Mesendoderm (in vitro differentiated cells): ENCODE measurements at regions not wholly inside any gene's neighbourhood (a gene's known extent, or its start where the extent isn't known, plus 50 kb on each side); places are given as distances from the start of the nearest gene placed in this dataset.
"Not testable (repeated sequence)": the region's sequence is repeated elsewhere in the genome, so short reads cannot be mapped to it uniquely, and the experiment has no call there.

Experiments used
- DNase-seq: peaks from one replicate; pipeline ENCODE4 v3.0.0; 2013
- H2AK5ac ChIP-seq: 2 replicates; pipeline ENCODE4 v1.6.1; 2013; ENCODE audit warnings: low read length, inconsistent platforms
- H2BK120ac ChIP-seq: 2 replicates; pipeline ENCODE4 v1.6.1; 2013; ENCODE audit warnings: low read depth, mild to moderate bottlenecking, low read length, moderate library complexity, mixed read lengths
- H2BK15ac ChIP-seq: replicated peaks from 2 replicates; pipeline ENCODE4 v1.6.1; 2013; ENCODE audit warnings: low read depth, mild to moderate bottlenecking, moderate library complexity
- H2BK5ac ChIP-seq: 2 replicates; pipeline ENCODE4 v1.6.1; 2013; ENCODE audit warnings: low read length, inconsistent platforms
- H3K18ac ChIP-seq: 2 replicates; pipeline ENCODE4 v1.6.1; 2013; ENCODE audit warnings: mild to moderate bottlenecking, low read length, mixed read lengths
- H3K23ac ChIP-seq: one replicate; pipeline ENCODE4 v1.6.1; 2013; ENCODE audit warnings: low read length
- H3K27ac ChIP-seq: 2 replicates; pipeline ENCODE4 v1.5.1; 2013; ENCODE audit warnings: low read depth, mild to moderate bottlenecking, inconsistent platforms, low read length, moderate library complexity
- H3K27me3 ChIP-seq: 2 replicates; pipeline ENCODE4 v1.6.1; 2013; ENCODE audit warnings: low read length, control low read depth, mild to moderate bottlenecking, inconsistent platforms; ENCODE audit not compliant: insufficient read depth, poor library complexity
- H3K36me3 ChIP-seq: 2 replicates; pipeline ENCODE4 v1.6.1; 2013; ENCODE audit warnings: low read length, inconsistent platforms; ENCODE audit not compliant: control insufficient read depth, insufficient read depth
- H3K4ac ChIP-seq: one replicate; pipeline ENCODE4 v1.6.1; 2013; ENCODE audit warnings: low read depth, mild to moderate bottlenecking, low read length, moderate library complexity
- H3K4me1 ChIP-seq: 2 replicates; pipeline ENCODE4 v1.6.1; 2013; ENCODE audit warnings: low read depth, low read length, inconsistent platforms; ENCODE audit not compliant: control insufficient read depth
- H3K4me2 ChIP-seq: 2 replicates; pipeline ENCODE4 v1.6.1; 2013; ENCODE audit warnings: low read length
- H3K4me3 ChIP-seq: 2 replicates; pipeline ENCODE4 v1.5.1; 2013; ENCODE audit warnings: mild to moderate bottlenecking, low read length
- H3K56ac ChIP-seq: one replicate; pipeline ENCODE4 v1.6.1; 2013; ENCODE audit warnings: low read length
- H3K79me1 ChIP-seq: 2 replicates; pipeline ENCODE4 v1.6.1; 2013; ENCODE audit warnings: low read length, inconsistent platforms
- H3K79me2 ChIP-seq: 2 replicates; pipeline ENCODE4 v1.6.1; 2013; ENCODE audit warnings: mild to moderate bottlenecking, low read length; ENCODE audit not compliant: control insufficient read depth, insufficient read depth
- H3K9ac ChIP-seq: 2 replicates; pipeline ENCODE4 v1.6.1; 2013; ENCODE audit warnings: low read length, inconsistent platforms
- H4K5ac ChIP-seq: one replicate; pipeline ENCODE4 v1.6.1; 2013; ENCODE audit warnings: low read length
- H4K8ac ChIP-seq: one replicate; pipeline ENCODE4 v1.6.1; 2013; ENCODE audit warnings: low read depth, mild to moderate bottlenecking, control low read depth, low read length, moderate library complexity
- WGBS: extraction: QIAGEN DNeasy Blood & Tissue Kit; methylation state at CpG from one replicate; pipeline ENCODE4 v1.1.7; 2013; ENCODE audit warnings: low lambda C conversion rate, missing lambda C conversion rate; ENCODE audit not compliant: insufficient coverage; ENCODE audit errors: extremely low coverage; 5-methylcytosine and 5-hydroxymethylcytosine counted together

DNA sequence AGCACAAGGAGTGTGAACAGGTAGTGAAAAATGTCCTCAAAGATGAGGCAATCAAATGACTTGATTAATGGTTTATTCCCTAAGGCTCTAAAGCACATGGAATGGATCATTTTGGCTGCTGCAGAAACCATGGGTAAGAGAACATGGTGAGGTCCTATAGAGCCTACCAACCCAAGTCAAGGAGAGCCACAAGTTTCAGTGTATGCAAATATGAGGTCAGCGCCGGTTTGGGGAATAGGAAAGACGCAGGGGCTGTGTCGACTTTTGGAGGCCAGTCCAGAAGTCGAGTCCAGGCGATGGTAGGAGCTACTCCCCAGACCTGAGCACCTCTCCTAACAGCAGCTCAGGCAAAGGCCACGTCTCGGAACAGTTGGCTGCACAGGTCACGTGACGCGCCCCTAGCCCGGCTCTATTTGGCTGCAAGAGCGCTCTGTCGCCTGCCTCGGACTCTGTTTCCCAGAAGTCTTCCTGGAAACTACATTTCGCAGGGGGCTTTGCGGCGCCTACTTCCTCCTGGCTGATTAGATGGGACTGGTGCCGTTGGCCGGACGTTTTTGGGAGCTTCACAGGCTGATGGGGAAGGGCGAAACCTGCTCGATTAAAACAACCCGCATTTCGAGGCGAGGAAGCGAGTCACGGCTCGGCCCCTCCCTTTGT lies 74.4 kb upstream of the CHD6 start:
- H3K56ac ChIP-seq, result peak overlapping the region; percentile 89
- H3K4ac ChIP-seq, result peak overlapping the region; percentile 28
- H3K36me3 ChIP-seq, result no peaks in the 10 kb centered on the region
- peak overlapping the region; percentile 73 for H3K9ac ChIP-seq
- H2BK120ac ChIP-seq, result no peak overlapping the region
- H4K5ac ChIP-seq, result no peak overlapping the region
- H3K27ac ChIP-seq, result peak overlapping the region; percentile 68
- no CpG with 5 or more reads among the region's 29 CpGs for WGBS
- peak overlapping the region; percentile 22 for H3K4me2 ChIP-seq
- H3K23ac ChIP-seq, result peak overlapping the region; percentile 34
- no peaks in the 10 kb centered on the region for H3K79me2 ChIP-seq
- no peak overlapping the region for H2BK5ac ChIP-seq
- peak overlapping the region; percentile 54 for H3K4me3 ChIP-seq
- H3K27me3 ChIP-seq, result no peaks in the 10 kb centered on the region
- no peak overlapping the region for H4K8ac ChIP-seq
- H3K79me1 ChIP-seq, result no peaks in the 10 kb centered on the region
- H2BK15ac ChIP-seq, result no peak overlapping the region
- H3K4me1 ChIP-seq, result no peaks in the 10 kb centered on the region
- H2AK5ac ChIP-seq, result no peak overlapping the region
- peak overlapping the region; percentile 30 for H3K18ac ChIP-seq
- peak; percentile 97 for DNase-seq

DNA sequence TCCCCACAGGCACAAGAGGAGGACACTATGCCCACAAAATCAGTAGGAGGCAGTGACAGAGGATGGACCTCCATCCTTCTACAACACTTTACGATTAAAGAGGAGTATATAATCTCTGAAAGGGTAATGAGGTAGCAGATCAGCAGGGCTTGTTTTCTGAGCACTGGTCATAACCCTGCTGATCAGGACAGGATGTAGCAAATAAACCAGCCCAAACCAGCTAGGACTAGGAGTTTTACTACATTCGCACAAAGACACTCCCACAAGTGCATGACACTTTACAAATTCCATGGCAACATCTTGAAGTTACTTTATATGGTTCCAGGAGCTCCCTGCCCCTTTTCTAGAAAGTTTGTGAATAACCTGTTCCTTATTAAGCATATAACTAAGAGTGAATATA lies 73.3 kb upstream of the CHD6 start:
- no peak overlapping the region for H2BK120ac ChIP-seq
- no peak for DNase-seq
- no peak overlapping the region for H3K18ac ChIP-seq
- H3K23ac ChIP-seq, result no peak overlapping the region
- no peak overlapping the region for H3K56ac ChIP-seq
- H2AK5ac ChIP-seq, result no peak overlapping the region
- no peak overlapping the region for H2BK15ac ChIP-seq
- no peak overlapping the region for H3K4me3 ChIP-seq
- H2BK5ac ChIP-seq, result no peak overlapping the region
- WGBS, result no CpG with 5 or more reads among the region's 2 CpGs
- no peaks in the 10 kb centered on the region for H3K4me1 ChIP-seq
- H3K79me2 ChIP-seq, result no peaks in the 10 kb centered on the region
- H3K79me1 ChIP-seq, result no peaks in the 10 kb centered on the region
- H3K4me2 ChIP-seq, result no peak overlapping the region
- H4K5ac ChIP-seq, result no peak overlapping the region
- H3K27ac ChIP-seq, result no peak overlapping the region
- H3K9ac ChIP-seq, result no peak overlapping the region
- no peaks in the 10 kb centered on the region for H3K27me3 ChIP-seq
- H4K8ac ChIP-seq, result no peak overlapping the region
- no peak overlapping the region for H3K4ac ChIP-seq
- no peaks in the 10 kb centered on the region for H3K36me3 ChIP-seq

DNA sequence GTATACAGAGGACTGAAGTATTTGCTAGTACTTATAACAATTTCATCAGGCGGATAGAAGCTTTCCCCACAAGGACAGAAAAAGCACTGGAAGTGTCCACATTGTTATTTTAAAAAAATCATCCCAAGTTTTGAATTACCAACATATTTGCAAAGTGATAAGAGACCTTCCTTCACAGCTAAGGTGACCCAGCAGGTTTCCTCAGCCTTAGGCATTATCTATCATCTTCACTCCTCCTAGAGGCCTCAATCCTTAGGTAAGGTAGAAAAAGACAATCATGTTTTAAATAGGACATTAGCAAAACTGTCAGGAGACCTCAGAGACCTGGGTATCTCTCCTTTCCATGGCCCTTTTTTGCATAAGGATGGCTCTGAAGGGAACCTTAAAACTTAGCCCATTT lies 72.5 kb upstream of the CHD6 start:
- Histone ChIP-seq H4K8ac (no peak overlapping the region), H3K27ac (no peak overlapping the region), H3K27me3 (no peaks in the 10 kb centered on the region), H3K4ac (no peak overlapping the region), H3K23ac (no peak overlapping the region), H3K4me3 (no peak overlapping the region), H3K4me2 (no peak overlapping the region), H3K79me2 (no peaks in the 10 kb centered on the region), H2AK5ac (no peak overlapping the region), H3K18ac (no peak overlapping the region), H2BK5ac (no peak overlapping the region), H4K5ac (no peak overlapping the region), H2BK120ac (no peak overlapping the region), H3K4me1 (no peaks in the 10 kb centered on the region), H3K36me3 (no peaks in the 10 kb centered on the region), H3K9ac (no peak overlapping the region), H2BK15ac (no peak overlapping the region), H3K56ac (no peak overlapping the region), H3K79me1 (no peaks in the 10 kb centered on the region)
- DNase-seq, result peak; percentile 45
- no CpG with 5 or more reads among the region's 1 CpG for WGBS

DNA sequence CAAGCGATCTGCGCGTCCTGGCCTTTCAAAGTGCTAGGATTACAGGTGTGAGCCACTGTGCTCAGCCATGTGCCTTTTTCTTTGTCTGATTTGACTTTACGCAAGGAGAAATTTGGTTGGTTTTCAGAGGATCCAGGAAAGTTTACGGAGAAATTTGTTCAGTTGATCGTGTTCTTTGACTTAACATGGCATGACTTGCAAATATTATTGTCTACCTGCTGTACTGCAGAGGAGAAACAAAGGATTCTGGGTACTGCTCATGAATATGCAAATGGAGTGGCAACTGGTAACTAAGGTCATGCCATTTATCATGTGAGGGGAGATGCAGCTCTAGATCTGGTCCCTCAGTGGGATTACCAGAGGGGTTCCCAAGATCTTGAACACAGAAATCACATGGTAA lies 68.8 kb upstream of the CHD6 start:
- Histone ChIP-seq H3K4ac (no peak overlapping the region), H3K18ac (no peak overlapping the region), H3K23ac (no peak overlapping the region), H3K79me2 (no peaks in the 10 kb centered on the region), H2BK15ac (no peak overlapping the region), H3K56ac (no peak overlapping the region), H2BK120ac (no peak overlapping the region), H2AK5ac (no peak overlapping the region), H4K5ac (no peak overlapping the region), H3K9ac (no peak overlapping the region), H3K79me1 (no peaks in the 10 kb centered on the region), H2BK5ac (no peak overlapping the region), H3K4me1 (no peaks in the 10 kb centered on the region), H3K36me3 (no peaks in the 10 kb centered on the region), H3K4me2 (no peak overlapping the region), H4K8ac (no peak overlapping the region), H3K27ac (no peak overlapping the region), H3K27me3 (no peaks in the 10 kb centered on the region), H3K4me3 (no peak overlapping the region)
- no CpG with 5 or more reads among the region's 6 CpGs for WGBS
- DNase-seq, result no peak

DNA sequence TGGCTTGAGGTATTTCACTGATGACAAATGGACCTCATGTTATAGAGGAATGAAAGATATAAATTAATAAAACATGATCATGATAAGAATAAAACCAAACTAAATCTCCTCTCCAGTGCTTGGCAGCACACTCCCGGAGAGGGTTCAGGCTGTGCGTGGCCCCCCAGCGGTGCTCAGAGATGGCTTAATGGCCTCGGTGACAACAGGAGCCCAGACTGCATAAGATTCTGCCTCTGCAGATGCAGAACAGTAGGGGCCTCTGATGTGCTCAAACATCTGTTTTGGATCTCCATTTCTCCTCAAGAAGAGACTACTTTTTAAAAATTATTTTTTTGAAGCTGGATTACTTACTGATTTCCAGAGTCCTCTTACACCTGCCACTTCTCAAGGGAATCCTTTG lies 67.0 kb upstream of the CHD6 start:
- not testable (repeated sequence) for H3K23ac ChIP-seq, H3K4me2 ChIP-seq, H3K27me3 ChIP-seq, H3K79me2 ChIP-seq, H2AK5ac ChIP-seq, H3K9ac ChIP-seq, H3K56ac ChIP-seq, DNase-seq, H3K36me3 ChIP-seq, H3K4me3 ChIP-seq, H3K18ac ChIP-seq, H3K4me1 ChIP-seq, H4K5ac ChIP-seq, H3K79me1 ChIP-seq, H4K8ac ChIP-seq, H2BK5ac ChIP-seq, H2BK15ac ChIP-seq, H3K4ac ChIP-seq, H3K27ac ChIP-seq, H2BK120ac ChIP-seq
- WGBS, result no CpG with 5 or more reads among the region's 4 CpGs

DNA sequence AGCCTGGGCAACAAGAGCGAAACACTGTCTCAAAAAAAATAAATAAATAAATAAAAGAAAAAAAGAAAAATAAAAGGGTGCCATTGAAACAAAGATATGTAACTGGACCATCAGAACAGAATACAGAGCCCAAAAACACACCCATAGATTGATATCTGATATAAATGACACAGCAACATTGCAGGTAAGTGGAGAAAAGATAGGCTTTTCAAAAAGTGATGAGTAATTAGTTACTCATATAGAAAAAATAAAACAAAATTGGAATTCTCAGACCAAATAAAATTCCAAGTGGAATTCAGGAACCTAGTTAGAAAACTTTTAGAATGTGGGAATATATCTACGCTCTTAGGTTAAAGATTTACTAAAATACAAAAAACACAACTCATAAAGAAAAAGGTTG lies 60.6 kb upstream of the CHD6 start:
- Histone ChIP-seq H2BK15ac (no peak overlapping the region), H3K36me3 (no peaks in the 10 kb centered on the region), H2BK120ac (no peak overlapping the region), H3K27me3 (no peaks in the 10 kb centered on the region), H3K4me1 (no peaks in the 10 kb centered on the region), H3K4ac (no peak overlapping the region), H3K27ac (no peak overlapping the region), H3K56ac (no peak overlapping the region), H3K4me3 (no peak overlapping the region), H3K79me1 (no peaks in the 10 kb centered on the region), H4K8ac (no peak overlapping the region), H3K18ac (no peak overlapping the region), H2BK5ac (no peak overlapping the region), H2AK5ac (no peak overlapping the region), H3K79me2 (no peaks in the 10 kb centered on the region), H3K9ac (no peak overlapping the region), H3K4me2 (no peak overlapping the region), H4K5ac (no peak overlapping the region), H3K23ac (no peak overlapping the region)
- WGBS, result no CpG with 5 or more reads among the region's 2 CpGs
- no peak for DNase-seq
